ENCODE measurements at regions not wholly inside any gene's neighbourhood (a gene's known extent, or its start where the extent isn't known, plus 50 kb on each side); places are given as distances from the start of the nearest gene placed in this dataset.

- TF ChIP-seq, protein P1, sequence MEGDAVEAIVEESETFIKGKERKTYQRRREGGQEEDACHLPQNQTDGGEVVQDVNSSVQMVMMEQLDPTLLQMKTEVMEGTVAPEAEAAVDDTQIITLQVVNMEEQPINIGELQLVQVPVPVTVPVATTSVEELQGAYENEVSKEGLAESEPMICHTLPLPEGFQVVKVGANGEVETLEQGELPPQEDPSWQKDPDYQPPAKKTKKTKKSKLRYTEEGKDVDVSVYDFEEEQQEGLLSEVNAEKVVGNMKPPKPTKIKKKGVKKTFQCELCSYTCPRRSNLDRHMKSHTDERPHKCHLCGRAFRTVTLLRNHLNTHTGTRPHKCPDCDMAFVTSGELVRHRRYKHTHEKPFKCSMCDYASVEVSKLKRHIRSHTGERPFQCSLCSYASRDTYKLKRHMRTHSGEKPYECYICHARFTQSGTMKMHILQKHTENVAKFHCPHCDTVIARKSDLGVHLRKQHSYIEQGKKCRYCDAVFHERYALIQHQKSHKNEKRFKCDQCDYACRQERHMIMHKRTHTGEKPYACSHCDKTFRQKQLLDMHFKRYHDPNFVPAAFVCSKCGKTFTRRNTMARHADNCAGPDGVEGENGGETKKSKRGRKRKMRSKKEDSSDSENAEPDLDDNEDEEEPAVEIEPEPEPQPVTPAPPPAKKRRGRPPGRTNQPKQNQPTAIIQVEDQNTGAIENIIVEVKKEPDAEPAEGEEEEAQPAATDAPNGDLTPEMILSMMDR (IDR thresholded peaks at IDR 0.05), result no peak
- TF ChIP-seq POLR2A (IDR thresholded peaks at IDR 0.05), result no peak
Measured at GRCh38 chr1:2925918-2926317, 95.3 kb upstream of the ACTRT2 start.

Data from adrenal gland (tissue), 5 donors.